Lung microvascular endothelial cell (primary cell): ENCODE measurements at regions not wholly inside any gene's neighbourhood (a gene's known extent, or its start where the extent isn't known, plus 50 kb on each side); places are given as distances from the start of the nearest gene placed in this dataset.

Experiments used
- DNase-seq, 2 donors: peaks; one replicate each; pipeline versions ENCODE4 v3.0.0 to v3.0.0-alpha.2; 2010; ENCODE audit warnings: low read depth in 2 of 2

- DNase-seq = peak; percentile 28 to 29
Measured at GRCh38 chr6:104325341-104326172, 534.2 kb downstream of the HACE1 start.

- DNase-seq = no peak
Measured at GRCh38 chr6:104324301-104324700, 535.4 kb downstream of the HACE1 start.

GRCh38 chr6:104322841-104323240 lies 536.9 kb downstream of the HACE1 start:
- DNase-seq = no peak

GRCh38 chr6:104321301-104321700 lies 538.4 kb downstream of the HACE1 start:
- DNase-seq = no peak

DNA sequence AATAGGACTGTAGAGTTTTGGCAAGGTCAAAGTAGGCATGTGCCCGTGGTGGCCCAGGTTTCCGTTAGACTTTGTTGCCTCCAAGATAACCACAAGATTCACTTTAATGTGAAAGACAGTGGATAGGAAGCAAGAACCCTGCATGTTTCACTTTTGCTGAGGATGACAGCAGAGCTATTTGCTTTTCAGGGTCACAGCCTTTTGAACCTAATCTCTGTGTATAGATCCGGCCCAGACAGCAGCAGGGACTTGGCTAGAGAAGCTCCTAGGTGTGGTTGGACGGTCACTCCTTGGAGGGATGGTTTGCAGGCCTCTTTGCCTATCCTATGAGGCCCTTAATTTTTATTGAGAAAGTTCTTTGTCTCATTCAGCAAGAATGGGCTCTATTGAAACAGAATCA lies 538.8 kb downstream of the HACE1 start:
- DNase-seq = no peak

DNA sequence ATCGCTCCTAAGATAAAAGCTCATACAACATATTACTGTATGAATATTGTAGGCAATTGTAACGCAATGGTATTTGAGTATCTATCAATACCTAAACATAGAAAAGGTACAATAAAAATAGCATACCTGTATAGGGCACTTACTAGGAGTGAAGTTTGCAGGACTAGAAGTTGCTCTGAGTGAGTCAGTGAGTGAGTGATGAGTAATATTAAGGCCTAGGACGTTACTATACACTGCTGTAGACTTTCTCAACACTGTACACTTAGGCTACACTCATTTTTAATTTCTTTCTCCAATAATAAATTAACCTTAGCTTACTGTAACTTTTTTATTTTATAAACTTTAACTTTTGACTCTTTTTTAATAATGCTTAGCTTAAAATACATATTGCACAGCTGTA lies 546.9 kb downstream of the HACE1 start:
- no peak for DNase-seq

DNA sequence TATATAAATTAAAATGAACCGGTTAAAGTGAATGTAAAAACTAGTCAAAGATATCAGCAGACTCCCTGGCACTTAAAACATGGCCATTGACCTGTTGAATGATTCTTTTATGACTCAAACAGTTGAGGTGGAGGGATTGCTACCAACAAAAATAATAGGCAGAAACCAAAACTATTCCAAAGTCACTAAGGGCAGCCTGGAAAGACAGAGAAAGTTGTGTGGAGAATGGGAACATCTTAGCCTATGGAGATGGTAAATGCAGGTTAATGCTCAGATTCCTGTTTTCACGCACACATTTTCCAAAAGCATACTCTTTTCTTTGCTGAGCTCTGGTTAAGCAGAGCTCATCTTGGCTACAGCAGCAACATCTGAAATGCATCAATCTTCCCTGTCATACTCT lies 553.5 kb downstream of the HACE1 start:
- DNase-seq = no peak

DNA sequence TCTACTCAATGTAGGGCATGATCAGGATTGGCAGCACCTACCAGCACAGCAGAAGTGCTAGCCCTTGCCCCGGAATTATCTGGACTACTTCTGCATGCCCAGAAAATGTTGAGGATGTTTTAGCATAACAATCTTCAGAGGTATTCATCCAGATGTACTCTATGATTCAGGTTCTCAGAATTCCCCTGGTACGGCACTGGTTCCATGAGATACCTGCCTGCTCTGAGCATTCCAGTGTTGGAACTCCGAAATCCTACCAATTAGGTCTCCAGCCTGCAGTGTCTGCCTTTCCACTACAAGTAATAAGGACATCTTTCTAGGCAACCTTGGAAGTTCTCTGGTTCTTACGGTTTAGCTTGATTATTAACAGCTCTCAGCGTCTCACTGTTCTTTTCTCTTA lies 554.5 kb downstream of the HACE1 start:
- no peak for DNase-seq

DNA sequence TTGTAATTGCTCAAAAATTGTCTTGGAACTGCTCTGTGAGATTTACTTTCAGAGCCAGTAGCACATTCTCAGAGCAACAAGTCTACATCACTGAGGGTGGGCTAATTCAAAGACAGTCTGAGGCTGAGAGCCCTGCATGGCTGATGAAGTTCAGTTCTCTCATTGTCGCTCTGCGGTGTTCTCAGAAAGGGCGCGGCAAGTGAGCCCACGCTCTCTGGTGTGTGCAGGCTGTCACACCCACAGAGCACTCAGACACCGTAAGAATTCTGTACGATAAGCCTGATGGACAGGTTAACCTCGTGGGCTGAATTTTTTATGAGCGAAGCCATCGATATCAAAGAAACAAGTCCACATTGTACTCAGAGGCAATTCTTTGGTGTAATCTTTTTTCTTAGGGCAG lies 557.8 kb downstream of the HACE1 start:
- DNase-seq = no peak

- no peak for DNase-seq
Measured at GRCh38 chr6:104286641-104287040, 573.1 kb downstream of the HACE1 start.

- DNase-seq = no peak
Measured at GRCh38 chr6:104284872-104285271, 574.8 kb downstream of the HACE1 start.

GRCh38 chr6:104282581-104282980 lies 577.1 kb downstream of the HACE1 start:
- no peak for DNase-seq

GRCh38 chr6:104281370-104281769 lies 578.3 kb downstream of the HACE1 start:
- DNase-seq = no peak

- DNase-seq = no peak
Measured at GRCh38 chr6:104268389-104268788, 591.3 kb downstream of the HACE1 start.

DNA sequence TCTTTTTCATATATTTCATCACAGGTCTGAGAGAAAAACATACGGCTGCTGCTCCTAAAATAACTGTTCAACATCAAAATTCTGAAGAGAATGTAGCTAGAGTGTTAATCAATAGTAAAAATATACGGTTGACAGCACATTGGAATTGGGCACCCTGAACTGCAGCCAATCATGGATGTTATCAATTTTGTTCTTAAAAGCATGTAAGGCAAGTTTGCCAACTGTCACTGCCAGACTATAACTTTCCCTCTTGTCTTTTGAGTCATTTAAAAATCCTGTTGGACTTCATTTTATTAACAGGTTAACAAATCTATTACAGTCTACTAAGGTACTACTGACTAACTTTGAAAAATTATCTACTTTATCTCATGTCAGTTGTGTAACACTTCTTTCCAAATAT lies 592.8 kb downstream of the HACE1 start:
- no peak for DNase-seq

GRCh38 chr6:104256646-104257045 lies 603.1 kb downstream of the HACE1 start:
- DNase-seq = no peak

GRCh38 chr6:104253236-104253635 lies 606.5 kb downstream of the HACE1 start:
- DNase-seq = no peak

- no peak for DNase-seq
Measured at GRCh38 chr6:104252276-104252675, 607.4 kb downstream of the HACE1 start.

DNA sequence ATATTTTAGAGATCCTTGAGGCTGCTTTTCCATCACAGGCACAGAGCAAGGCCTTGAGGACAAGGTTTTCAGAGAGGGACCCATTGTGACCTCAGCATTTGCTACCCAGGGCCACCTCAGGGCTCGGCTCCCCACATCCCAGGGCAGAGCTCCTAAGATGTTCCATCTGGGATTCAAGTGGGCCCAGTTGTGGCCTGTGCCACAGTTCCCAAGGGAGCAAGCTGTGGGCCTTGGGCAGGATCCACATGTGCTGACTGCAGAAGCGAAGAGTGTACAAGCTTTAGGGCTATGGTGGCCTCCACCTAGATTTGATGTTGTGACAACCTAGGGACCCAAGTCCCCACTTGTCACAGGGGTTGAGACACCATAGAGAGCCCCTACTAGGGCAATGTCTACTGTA lies 608.1 kb downstream of the HACE1 start:
- DNase-seq = no peak

GRCh38 chr6:104240865-104241264 lies 618.9 kb downstream of the HACE1 start:
- no peak for DNase-seq

DNA sequence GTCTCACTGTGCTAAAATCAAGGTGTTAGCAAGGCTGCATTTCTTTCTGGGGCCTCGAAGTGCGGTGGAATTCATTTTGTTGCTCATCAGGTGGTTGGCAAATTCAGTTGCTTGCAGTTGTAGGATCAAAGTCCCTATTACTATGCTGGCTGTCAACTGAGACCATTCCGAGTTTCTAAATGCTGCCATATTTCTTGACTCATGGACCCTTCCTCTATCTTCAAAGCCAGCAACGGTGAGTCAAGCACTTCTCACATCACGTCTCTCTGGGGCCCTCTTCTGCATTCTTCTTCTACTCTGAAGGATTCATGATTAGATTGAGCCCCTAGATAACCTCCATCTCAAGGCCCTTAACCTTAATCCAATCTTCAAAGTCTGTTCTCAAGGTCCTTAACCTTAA lies 619.7 kb downstream of the HACE1 start:
- DNase-seq = no peak

DNA sequence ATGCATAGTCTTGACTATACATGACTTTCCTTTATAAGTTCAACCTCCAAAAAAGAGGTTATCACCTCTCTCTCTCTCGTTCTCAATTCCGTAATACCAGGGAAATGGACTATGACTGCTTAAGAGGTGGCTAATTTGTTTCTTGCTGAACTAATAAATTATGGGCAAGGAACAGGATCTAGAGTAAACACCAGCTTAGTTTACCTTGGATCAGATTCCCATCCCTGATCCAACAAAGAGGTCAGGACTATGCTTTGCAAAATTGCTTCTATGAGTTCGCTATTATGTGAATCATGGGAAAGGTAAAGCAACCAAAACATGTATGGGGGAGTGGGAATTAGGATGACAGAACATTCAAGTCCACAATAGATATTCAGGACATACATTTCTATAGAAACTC lies 630.7 kb downstream of the HACE1 start:
- DNase-seq = no peak

GRCh38 chr6:104227508-104227907 lies 632.2 kb downstream of the HACE1 start:
- no peak for DNase-seq
